ENCODE measurements at regions not wholly inside any gene's neighbourhood (a gene's known extent, or its start where the extent isn't known, plus 50 kb on each side); places are given as distances from the start of the nearest gene placed in this dataset.

DNA sequence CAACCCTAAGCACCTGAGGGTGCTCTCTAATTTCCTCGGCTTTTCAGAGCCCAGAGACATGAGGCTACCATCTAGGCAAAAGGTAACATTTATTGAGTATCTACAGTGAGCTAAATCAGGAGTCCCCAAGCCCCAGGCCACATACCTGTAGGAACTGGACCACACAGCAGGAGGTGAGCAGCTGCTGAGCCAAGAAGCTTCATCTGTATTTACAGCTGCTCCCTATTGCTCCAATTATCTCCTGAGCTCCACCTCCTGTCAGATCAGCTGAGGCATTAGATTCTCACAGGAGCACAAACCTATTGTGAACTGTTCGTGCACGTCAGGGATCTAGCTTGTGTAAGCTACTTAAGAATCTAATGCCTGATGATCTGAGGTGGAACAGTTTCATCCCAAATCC is 70.2 kb downstream of the RND3 start:
- no peak for DNase-seq (ENCODE audit: low read depth in 2 of 2)
- TF ChIP-seq, protein P1, sequence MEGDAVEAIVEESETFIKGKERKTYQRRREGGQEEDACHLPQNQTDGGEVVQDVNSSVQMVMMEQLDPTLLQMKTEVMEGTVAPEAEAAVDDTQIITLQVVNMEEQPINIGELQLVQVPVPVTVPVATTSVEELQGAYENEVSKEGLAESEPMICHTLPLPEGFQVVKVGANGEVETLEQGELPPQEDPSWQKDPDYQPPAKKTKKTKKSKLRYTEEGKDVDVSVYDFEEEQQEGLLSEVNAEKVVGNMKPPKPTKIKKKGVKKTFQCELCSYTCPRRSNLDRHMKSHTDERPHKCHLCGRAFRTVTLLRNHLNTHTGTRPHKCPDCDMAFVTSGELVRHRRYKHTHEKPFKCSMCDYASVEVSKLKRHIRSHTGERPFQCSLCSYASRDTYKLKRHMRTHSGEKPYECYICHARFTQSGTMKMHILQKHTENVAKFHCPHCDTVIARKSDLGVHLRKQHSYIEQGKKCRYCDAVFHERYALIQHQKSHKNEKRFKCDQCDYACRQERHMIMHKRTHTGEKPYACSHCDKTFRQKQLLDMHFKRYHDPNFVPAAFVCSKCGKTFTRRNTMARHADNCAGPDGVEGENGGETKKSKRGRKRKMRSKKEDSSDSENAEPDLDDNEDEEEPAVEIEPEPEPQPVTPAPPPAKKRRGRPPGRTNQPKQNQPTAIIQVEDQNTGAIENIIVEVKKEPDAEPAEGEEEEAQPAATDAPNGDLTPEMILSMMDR (IDR thresholded peaks at IDR 0.05; ENCODE audit: low read depth, low read length), result no peak
- H3K4me3 ChIP-seq (replicated peaks in 1 of 2; ENCODE audit: low read depth in 2 of 2, low read length in 2 of 2), result no peak overlapping the region

GRCh38 chr2:150415022-150415421 is 72.4 kb downstream of the RND3 start:
- no peak for DNase-seq (ENCODE audit: low read depth in 2 of 2)

DNA sequence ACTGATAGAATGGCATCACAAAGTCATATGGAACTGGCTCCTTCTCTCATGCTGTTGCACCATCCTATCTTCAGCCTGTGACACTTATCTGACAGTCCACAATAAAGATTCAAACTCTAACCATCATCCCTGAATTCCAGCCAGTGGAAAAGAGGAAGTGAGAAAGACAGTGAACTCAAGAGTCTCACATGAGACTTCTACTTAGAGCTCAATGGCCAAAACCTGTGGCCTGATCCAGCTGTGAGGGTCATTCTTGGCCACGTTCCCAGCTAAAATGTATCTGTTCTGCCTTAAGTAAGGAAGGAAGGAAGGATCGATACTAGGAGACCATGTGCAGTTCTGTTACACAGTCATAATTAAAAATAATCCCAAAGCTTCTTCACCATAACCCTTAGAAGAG is 73.6 kb downstream of the RND3 start:
- no peak for DNase-seq (ENCODE audit: low read depth in 2 of 2)
- H3K4me3 ChIP-seq (replicated peaks in 1 of 2; ENCODE audit: low read depth in 2 of 2, low read length in 2 of 2), result no peak overlapping the region
- TF ChIP-seq, protein P1 (IDR thresholded peaks at IDR 0.05; ENCODE audit: low read depth, low read length), result no peak

More at GRCh38 chr2:150415022-150415421, 72.4 kb downstream of the RND3 start:
- TF ChIP-seq, protein P1 (IDR thresholded peaks at IDR 0.05; ENCODE audit: low read depth, low read length), result no peak
- no peak overlapping the region for H3K4me3 ChIP-seq (replicated peaks in 1 of 2; ENCODE audit: low read depth in 2 of 2, low read length in 2 of 2)

- TF ChIP-seq, protein P1 (IDR thresholded peaks at IDR 0.05; ENCODE audit: low read depth, low read length), result no peak
- no peak for DNase-seq (ENCODE audit: low read depth in 2 of 2)
- no peak overlapping the region for H3K4me3 ChIP-seq (replicated peaks in 1 of 2; ENCODE audit: low read depth in 2 of 2, low read length in 2 of 2)
These were observed 74.1 kb downstream of the RND3 start for GRCh38 chr2:150413366-150413765.

DNA sequence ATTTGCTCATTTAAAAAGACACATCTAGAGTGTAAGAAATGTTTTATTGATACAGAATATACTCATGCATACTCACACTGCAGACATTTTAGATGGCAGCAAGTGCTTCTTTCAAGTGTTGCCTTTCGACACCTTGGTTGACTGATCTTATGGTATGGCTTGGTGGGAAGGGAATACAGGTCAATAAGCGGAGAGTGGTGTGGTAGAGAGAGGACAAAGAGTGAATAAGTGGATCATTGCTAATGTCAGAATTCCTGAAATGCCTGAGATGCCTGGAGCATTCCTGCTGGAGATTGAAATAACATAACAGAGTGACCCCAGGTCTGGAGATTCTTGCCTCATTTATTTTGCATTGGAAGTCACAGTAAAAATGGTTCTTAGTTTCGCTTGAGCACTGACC is 76.7 kb downstream of the RND3 start:
- DNase-seq (ENCODE audit: low read depth in 2 of 2), result peak; percentile 52 to 74
- no peak overlapping the region for H3K4me3 ChIP-seq (replicated peaks in 1 of 2; ENCODE audit: low read depth in 2 of 2, low read length in 2 of 2)
- TF ChIP-seq, protein P1 (IDR thresholded peaks at IDR 0.05; ENCODE audit: low read depth, low read length), result no peak

- H3K4me3 ChIP-seq (replicated peaks in 1 of 2; ENCODE audit: low read depth in 2 of 2, low read length in 2 of 2), result no peak overlapping the region
- DNase-seq (ENCODE audit: low read depth in 2 of 2), result peak in 1 of 2 donors; percentile 16
- TF ChIP-seq, protein P1 (IDR thresholded peaks at IDR 0.05; ENCODE audit: low read depth, low read length), result no peak
These were observed 78.3 kb downstream of the RND3 start for GRCh38 chr2:150409196-150409595.

DNA sequence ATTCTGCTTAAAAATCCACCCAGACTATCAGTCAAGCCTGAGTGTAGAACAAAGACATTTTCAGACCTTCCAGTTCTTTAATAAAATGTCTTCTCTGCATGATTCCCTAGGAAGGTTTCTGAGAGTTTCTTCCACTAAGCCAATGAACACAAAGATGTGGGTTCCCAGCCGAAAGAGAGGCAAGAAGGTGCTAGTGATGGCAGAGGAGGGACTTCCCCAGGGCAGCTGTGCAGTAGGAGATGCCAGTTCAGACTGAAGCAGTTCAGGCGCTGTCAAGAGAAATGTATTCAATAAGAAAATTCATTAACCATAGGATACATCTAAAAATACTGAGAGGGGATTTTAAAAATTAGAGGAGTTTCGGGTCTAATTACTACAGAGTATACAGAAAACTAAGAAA is 83.3 kb downstream of the RND3 start:
- peak in 1 of 2 donors; percentile 14 for DNase-seq (ENCODE audit: low read depth in 2 of 2)
- H3K4me3 ChIP-seq (replicated peaks in 1 of 2; ENCODE audit: low read depth in 2 of 2, low read length in 2 of 2), result peak overlapping the region in 1 of 2 donors; percentile 28
- TF ChIP-seq, protein P1 (IDR thresholded peaks at IDR 0.05; ENCODE audit: low read depth, low read length), result no peak

Data from cardiac fibroblast (primary cell).